Ecto neural progenitor cell (in vitro differentiated cells): ENCODE measurements at regions not wholly inside any gene's neighbourhood (a gene's known extent, or its start where the extent isn't known, plus 50 kb on each side); places are given as distances from the start of the nearest gene placed in this dataset.

Experiments
- DNase-seq: peaks from one replicate; pipeline ENCODE4 v3.0.0-alpha.2; 2018; ENCODE audit warnings: low spot score

- no peak for DNase-seq
Measured at GRCh38 chr5:74153255-74153790, 487.2 kb downstream of the ENC1 start.

GRCh38 chr5:74152625-74153254, 487.8 kb downstream of the ENC1 start:
- no peak for DNase-seq

GRCh38 chr5:74152136-74152535, 488.4 kb downstream of the ENC1 start:
- DNase-seq, result no peak

- no peak for DNase-seq
Measured at GRCh38 chr5:74149395-74149794, 491.1 kb downstream of the ENC1 start.

GRCh38 chr5:74148321-74148720, 492.2 kb downstream of the ENC1 start:
- no peak for DNase-seq

- no peak for DNase-seq
Measured at GRCh38 chr5:74146796-74147195, 493.7 kb downstream of the ENC1 start.

GRCh38 chr5:74145951-74146350, 494.6 kb downstream of the ENC1 start:
- no peak for DNase-seq

GRCh38 chr5:74143721-74144330, 496.7 kb downstream of the ENC1 start:
- no peak for DNase-seq

- no peak for DNase-seq
Measured at GRCh38 chr5:74143151-74143550, 497.4 kb downstream of the ENC1 start.

- DNase-seq, result no peak
Measured at GRCh38 chr5:74141053-74141452, 499.5 kb downstream of the ENC1 start.

- no peak for DNase-seq
Measured at GRCh38 chr5:74140409-74140808, 500.1 kb downstream of the ENC1 start.

GRCh38 chr5:74139589-74139988, 500.9 kb downstream of the ENC1 start:
- DNase-seq, result no peak

GRCh38 chr5:74138721-74139120, 501.8 kb downstream of the ENC1 start:
- DNase-seq, result no peak

GRCh38 chr5:74136276-74136825, 504.2 kb downstream of the ENC1 start:
- no peak for DNase-seq

GRCh38 chr5:74135033-74135432, 505.5 kb downstream of the ENC1 start:
- DNase-seq, result no peak

- no peak for DNase-seq
Measured at GRCh38 chr5:74132485-74132884, 506.5 kb downstream of the ARHGEF28 start.

GRCh38 chr5:74131250-74131649, 505.3 kb downstream of the ARHGEF28 start:
- no peak for DNase-seq

- DNase-seq, result no peak
Measured at GRCh38 chr5:74130155-74130897, 504.3 kb downstream of the ARHGEF28 start.

- DNase-seq, result no peak
Measured at GRCh38 chr5:74127381-74128320, 501.7 kb downstream of the ARHGEF28 start.

GRCh38 chr5:74126294-74126693, 500.3 kb downstream of the ARHGEF28 start:
- DNase-seq, result no peak

- DNase-seq, result no peak
Measured at GRCh38 chr5:74124826-74125225, 498.8 kb downstream of the ARHGEF28 start.

- DNase-seq, result no peak
Measured at GRCh38 chr5:74123929-74124328, 497.9 kb downstream of the ARHGEF28 start.
